WTC11 (cell line): ENCODE measurements at regions not wholly inside any gene's neighbourhood (a gene's known extent, or its start where the extent isn't known, plus 50 kb on each side); places are given as distances from the start of the nearest gene placed in this dataset.

Experiments used
- CREM ChIP-seq: sonication (generic); formaldehyde crosslinking; IDR thresholded peaks from 2 replicates; pipeline ENCODE4 v1.8.1; 2022; ENCODE audit warnings: mild to moderate bottlenecking, missing genetic modification reagents, moderate library complexity
- NR1H2 ChIP-seq: sonication (generic); formaldehyde crosslinking; IDR thresholded peaks from 2 replicates; pipeline ENCODE4 v1.9.0; 2021; ENCODE audit warnings: mild to moderate bottlenecking, moderate library complexity, missing genetic modification reagents
- RELA ChIP-seq: sonication (generic); formaldehyde crosslinking; IDR thresholded peaks from 2 replicates; pipeline ENCODE4 v1.8.1; 2022; ENCODE audit warnings: missing genetic modification reagents, mild to moderate bottlenecking, borderline replicate concordance
- SMAD4 ChIP-seq: sonication (generic); formaldehyde crosslinking; IDR thresholded peaks from 2 replicates; pipeline ENCODE4 v1.8.0; 2022; ENCODE audit warnings: mild to moderate bottlenecking, missing genetic modification reagents
- TCF7 ChIP-seq: sonication (generic); formaldehyde crosslinking; IDR thresholded peaks from 2 replicates; pipeline ENCODE4 v1.8.0; 2022; ENCODE audit warnings: mild to moderate bottlenecking, low read depth, missing genetic modification reagents, moderate library complexity
- TEAD4 ChIP-seq: sonication (generic); formaldehyde crosslinking; IDR thresholded peaks from 2 replicates; pipeline ENCODE4 v1.8.0; 2022; ENCODE audit warnings: mild to moderate bottlenecking, missing genetic modification reagents
- TP53 ChIP-seq: sonication (generic); formaldehyde crosslinking; IDR thresholded peaks from 2 replicates; pipeline ENCODE4 v1.8.1; 2023; ENCODE audit warnings: mild to moderate bottlenecking, missing genetic modification reagents
- TF ChIP-seq, protein P1 (sequence below): sonication (generic); formaldehyde crosslinking; conservative IDR thresholded peaks from 2 replicates; pipeline ENCODE4 v1.8.1; 2022; ENCODE audit warnings: mild to moderate bottlenecking, missing genetic modification reagents
- TF ChIP-seq, protein P2 (sequence below): fragments of 200-600 bp; IDR thresholded peaks from 2 replicates; pipeline ENCODE4 v1.8.0; 2022; ENCODE audit warnings: antibody characterized with exemption
- TF ChIP-seq, protein P3 (sequence below): fragments of 250-450 bp; sonication (Bioruptor Pico); IDR thresholded peaks from 2 replicates; pipeline ENCODE4 v1.8.0; 2021; ENCODE audit warnings: mild to moderate bottlenecking
- TF ChIP-seq, protein P4 (sequence below): fragments of 250-450 bp; sonication (Bioruptor Pico); IDR thresholded peaks from 2 replicates; pipeline ENCODE4 v1.9.0; 2021; ENCODE audit warnings: moderate library complexity, mild to moderate bottlenecking, inconsistent platforms, borderline replicate concordance
- TF ChIP-seq, protein P5 (sequence below): sonication (generic); formaldehyde crosslinking; IDR thresholded peaks from 2 replicates; pipeline ENCODE4 v1.8.0; 2022; ENCODE audit warnings: mild to moderate bottlenecking, missing genetic modification reagents
- TF ChIP-seq, protein P6 (sequence below): sonication (generic); formaldehyde crosslinking; IDR thresholded peaks from 2 replicates; pipeline ENCODE4 v1.8.0; 2022; ENCODE audit warnings: mild to moderate bottlenecking, missing genetic modification reagents
- TF ChIP-seq, protein P7 (sequence below): sonication (generic); formaldehyde crosslinking; IDR thresholded peaks from 2 replicates; pipeline ENCODE4 v1.8.1; 2023; ENCODE audit warnings: mild to moderate bottlenecking, missing genetic modification reagents, moderate library complexity

DNA sequence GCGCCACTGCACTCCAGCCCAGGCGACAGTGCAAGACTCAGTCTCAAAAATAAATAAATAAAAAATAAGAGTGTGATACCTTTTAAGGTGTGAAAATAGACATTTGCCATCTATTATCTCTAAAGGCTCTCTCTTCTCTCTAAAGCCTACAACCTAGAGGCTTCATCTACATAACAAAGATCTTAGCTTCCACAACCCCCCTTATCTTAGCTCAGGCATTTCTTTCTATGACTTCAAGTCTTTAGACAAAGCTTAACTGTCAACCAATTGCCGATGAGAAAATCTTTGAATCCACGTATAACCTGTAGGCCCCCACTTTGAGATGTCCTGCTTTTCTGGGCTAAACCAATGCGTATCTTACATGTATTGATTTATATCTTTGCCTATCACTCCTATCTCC lies 64.9 kb upstream of the ADAMTS19 start:
- TF ChIP-seq TEAD4 (CRISPR knock-in tag) = no peak
- TF ChIP-seq, protein P1, sequence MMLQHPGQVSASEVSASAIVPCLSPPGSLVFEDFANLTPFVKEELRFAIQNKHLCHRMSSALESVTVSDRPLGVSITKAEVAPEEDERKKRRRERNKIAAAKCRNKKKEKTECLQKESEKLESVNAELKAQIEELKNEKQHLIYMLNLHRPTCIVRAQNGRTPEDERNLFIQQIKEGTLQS (CRISPR knock-in tag) = no peak
- no peak for TF ChIP-seq CREM (CRISPR knock-in tag)
- TF ChIP-seq, protein P2, sequence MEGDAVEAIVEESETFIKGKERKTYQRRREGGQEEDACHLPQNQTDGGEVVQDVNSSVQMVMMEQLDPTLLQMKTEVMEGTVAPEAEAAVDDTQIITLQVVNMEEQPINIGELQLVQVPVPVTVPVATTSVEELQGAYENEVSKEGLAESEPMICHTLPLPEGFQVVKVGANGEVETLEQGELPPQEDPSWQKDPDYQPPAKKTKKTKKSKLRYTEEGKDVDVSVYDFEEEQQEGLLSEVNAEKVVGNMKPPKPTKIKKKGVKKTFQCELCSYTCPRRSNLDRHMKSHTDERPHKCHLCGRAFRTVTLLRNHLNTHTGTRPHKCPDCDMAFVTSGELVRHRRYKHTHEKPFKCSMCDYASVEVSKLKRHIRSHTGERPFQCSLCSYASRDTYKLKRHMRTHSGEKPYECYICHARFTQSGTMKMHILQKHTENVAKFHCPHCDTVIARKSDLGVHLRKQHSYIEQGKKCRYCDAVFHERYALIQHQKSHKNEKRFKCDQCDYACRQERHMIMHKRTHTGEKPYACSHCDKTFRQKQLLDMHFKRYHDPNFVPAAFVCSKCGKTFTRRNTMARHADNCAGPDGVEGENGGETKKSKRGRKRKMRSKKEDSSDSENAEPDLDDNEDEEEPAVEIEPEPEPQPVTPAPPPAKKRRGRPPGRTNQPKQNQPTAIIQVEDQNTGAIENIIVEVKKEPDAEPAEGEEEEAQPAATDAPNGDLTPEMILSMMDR = no peak
- TF ChIP-seq, protein P3, sequence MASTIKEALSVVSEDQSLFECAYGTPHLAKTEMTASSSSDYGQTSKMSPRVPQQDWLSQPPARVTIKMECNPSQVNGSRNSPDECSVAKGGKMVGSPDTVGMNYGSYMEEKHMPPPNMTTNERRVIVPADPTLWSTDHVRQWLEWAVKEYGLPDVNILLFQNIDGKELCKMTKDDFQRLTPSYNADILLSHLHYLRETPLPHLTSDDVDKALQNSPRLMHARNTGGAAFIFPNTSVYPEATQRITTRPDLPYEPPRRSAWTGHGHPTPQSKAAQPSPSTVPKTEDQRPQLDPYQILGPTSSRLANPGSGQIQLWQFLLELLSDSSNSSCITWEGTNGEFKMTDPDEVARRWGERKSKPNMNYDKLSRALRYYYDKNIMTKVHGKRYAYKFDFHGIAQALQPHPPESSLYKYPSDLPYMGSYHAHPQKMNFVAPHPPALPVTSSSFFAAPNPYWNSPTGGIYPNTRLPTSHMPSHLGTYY (CRISPR knock-in tag) = no peak
- TF ChIP-seq, protein P4, sequence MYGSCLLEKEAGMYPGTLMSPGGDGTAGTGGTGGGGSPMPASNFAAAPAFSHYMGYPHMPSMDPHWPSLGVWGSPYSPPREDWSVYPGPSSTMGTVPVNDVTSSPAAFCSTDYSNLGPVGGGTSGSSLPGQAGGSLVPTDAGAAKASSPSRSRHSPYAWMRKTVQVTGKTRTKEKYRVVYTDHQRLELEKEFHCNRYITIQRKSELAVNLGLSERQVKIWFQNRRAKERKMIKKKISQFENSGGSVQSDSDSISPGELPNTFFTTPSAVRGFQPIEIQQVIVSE (CRISPR knock-in tag) = no peak
- TF ChIP-seq TCF7 (CRISPR knock-in tag) = no peak
- TF ChIP-seq SMAD4 (CRISPR knock-in tag) = no peak
- TF ChIP-seq TP53 (CRISPR knock-in tag) = no peak
- TF ChIP-seq, protein P5, sequence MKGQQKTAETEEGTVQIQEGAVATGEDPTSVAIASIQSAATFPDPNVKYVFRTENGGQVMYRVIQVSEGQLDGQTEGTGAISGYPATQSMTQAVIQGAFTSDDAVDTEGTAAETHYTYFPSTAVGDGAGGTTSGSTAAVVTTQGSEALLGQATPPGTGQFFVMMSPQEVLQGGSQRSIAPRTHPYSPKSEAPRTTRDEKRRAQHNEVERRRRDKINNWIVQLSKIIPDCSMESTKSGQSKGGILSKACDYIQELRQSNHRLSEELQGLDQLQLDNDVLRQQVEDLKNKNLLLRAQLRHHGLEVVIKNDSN (CRISPR knock-in tag) = no peak
- TF ChIP-seq, protein P6, sequence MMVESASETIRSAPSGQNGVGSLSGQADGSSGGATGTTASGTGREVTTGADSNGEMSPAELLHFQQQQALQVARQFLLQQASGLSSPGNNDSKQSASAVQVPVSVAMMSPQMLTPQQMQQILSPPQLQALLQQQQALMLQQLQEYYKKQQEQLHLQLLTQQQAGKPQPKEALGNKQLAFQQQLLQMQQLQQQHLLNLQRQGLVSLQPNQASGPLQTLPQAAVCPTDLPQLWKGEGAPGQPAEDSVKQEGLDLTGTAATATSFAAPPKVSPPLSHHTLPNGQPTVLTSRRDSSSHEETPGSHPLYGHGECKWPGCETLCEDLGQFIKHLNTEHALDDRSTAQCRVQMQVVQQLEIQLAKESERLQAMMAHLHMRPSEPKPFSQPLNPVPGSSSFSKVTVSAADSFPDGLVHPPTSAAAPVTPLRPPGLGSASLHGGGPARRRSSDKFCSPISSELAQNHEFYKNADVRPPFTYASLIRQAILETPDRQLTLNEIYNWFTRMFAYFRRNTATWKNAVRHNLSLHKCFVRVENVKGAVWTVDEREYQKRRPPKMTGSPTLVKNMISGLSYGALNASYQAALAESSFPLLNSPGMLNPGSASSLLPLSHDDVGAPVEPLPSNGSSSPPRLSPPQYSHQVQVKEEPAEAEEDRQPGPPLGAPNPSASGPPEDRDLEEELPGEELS (CRISPR knock-in tag) = no peak
- TF ChIP-seq RELA = no peak
- TF ChIP-seq, protein P7, sequence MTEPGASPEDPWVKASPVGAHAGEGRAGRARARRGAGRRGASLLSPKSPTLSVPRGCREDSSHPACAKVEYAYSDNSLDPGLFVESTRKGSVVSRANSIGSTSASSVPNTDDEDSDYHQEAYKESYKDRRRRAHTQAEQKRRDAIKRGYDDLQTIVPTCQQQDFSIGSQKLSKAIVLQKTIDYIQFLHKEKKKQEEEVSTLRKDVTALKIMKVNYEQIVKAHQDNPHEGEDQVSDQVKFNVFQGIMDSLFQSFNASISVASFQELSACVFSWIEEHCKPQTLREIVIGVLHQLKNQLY (CRISPR knock-in tag) = no peak
- TF ChIP-seq NR1H2 = no peak
